ENCODE measurements at regions not wholly inside any gene's neighbourhood (a gene's known extent, or its start where the extent isn't known, plus 50 kb on each side); places are given as distances from the start of the nearest gene placed in this dataset.

- TF ChIP-seq CTCF (IDR thresholded peaks at IDR 0.05 in 2 of 3, conservative IDR thresholded peaks at IDR 0.05 in 1 of 3; ENCODE audit: borderline replicate concordance in 1 of 3, insufficient read depth in 1 of 3, low read depth in 2 of 3, low read length in 2 of 3), result no peak
- no peak for TF ChIP-seq EZH2phosphoT487 (IDR thresholded peaks at IDR 0.05; ENCODE audit: borderline replicate concordance)
- TF ChIP-seq RAD21 (IDR thresholded peaks at IDR 0.05; ENCODE audit: low read depth), result no peak
- no peak for TF ChIP-seq ZFX (IDR thresholded peaks at IDR 0.05)
- TF ChIP-seq POLR2AphosphoS5 (IDR thresholded peaks at IDR 0.05; ENCODE audit: low read depth, low read length), result no peak
- no peak for TF ChIP-seq FOSL1 (IDR thresholded peaks at IDR 0.05; ENCODE audit: low read depth)
- no peak for TF ChIP-seq REST (IDR thresholded peaks at IDR 0.05; ENCODE audit: low read depth)
Observed at GRCh38 chr6:97864366-97864765, 581.4 kb upstream of the MMS22L start (continued).

GRCh38 chr6:97864826-97865225 lies 581.8 kb upstream of the MMS22L start:
- Histone ChIP-seq H3K4me2 (ENCODE audit: low read length) (no peak overlapping the region), H2AFZ (ENCODE audit: low read depth, low read length, poor library complexity, severe bottlenecking) (no peak overlapping the region), H3K4me3 (replicated peaks in 1 of 2; ENCODE audit: low read depth in 1 of 2, low read length in 2 of 2) (no peak overlapping the region), H3K27ac (ENCODE audit: low read depth, low read length) (no peak overlapping the region), H3K9ac (ENCODE audit: low read length) (no peak overlapping the region), H3K36me3 (ENCODE audit: control insufficient read depth in 1 of 2, insufficient read depth in 2 of 2, low read length in 2 of 2) (no peaks in the 10 kb centered on the region), H3K9me3 (ENCODE audit: control insufficient read depth in 1 of 2, insufficient read depth in 1 of 2, low read depth in 1 of 2, low read length in 2 of 2) (no peaks in the 10 kb centered on the region), H3K27me3 (ENCODE audit: insufficient read depth, low read length) (0 out of 2 replicates have a peak, but pooled peaks cover 3% of the 10 kb centered on the region), H3K79me2 (ENCODE audit: insufficient read depth, low read length) (no peaks in the 10 kb centered on the region), H3K4me1 (ENCODE audit: control insufficient read depth in 1 of 2, insufficient read depth in 2 of 2, low read length in 2 of 2) (no peaks in the 10 kb centered on the region), H3K9me2 (ENCODE audit: insufficient read depth) (no peaks in the 10 kb centered on the region), H4K20me1 (ENCODE audit: insufficient read depth) (no peaks in the 10 kb centered on the region)
- ATAC-seq (no peak), DNase-seq (ENCODE audit: low read depth, low spot score) (no peak)
- ChIA-PET POLR2A (no interaction called here), CTCF (no interaction called here), RAD21 (ENCODE audit: low non-redundant PET in 1 of 2, low total read pairs in 2 of 2, uncharacterized antibody in 2 of 2, unreplicated experiment in 2 of 2) (no interaction called here)
- intact Hi-C loops (cut with micrococcal nuclease), result no loop called here
- BruUV-seq (replicated peaks), result no TSS peak
- TF ChIP-seq SP1 (IDR thresholded peaks at IDR 0.05; ENCODE audit: low read depth) (no peak), TCF7L2 (IDR thresholded peaks at IDR 0.05; ENCODE audit: borderline replicate concordance, extremely low read depth, insufficient read depth, insufficient read length) (no peak), RAD21 (IDR thresholded peaks at IDR 0.05; ENCODE audit: low read depth) (no peak), EZH2phosphoT487 (IDR thresholded peaks at IDR 0.05; ENCODE audit: borderline replicate concordance) (no peak), REST (IDR thresholded peaks at IDR 0.05; ENCODE audit: low read depth) (no peak), SIN3A (IDR thresholded peaks at IDR 0.05; ENCODE audit: low read depth) (no peak), SRF (IDR thresholded peaks at IDR 0.05; ENCODE audit: low read depth) (no peak), ELF1 (IDR thresholded peaks at IDR 0.05; ENCODE audit: borderline replicate concordance, low read depth) (no peak), ZNF274 (IDR thresholded peaks at IDR 0.05; ENCODE audit: low read depth, low read length) (no peak), POLR2A (IDR thresholded peaks at IDR 0.05; ENCODE audit: borderline replicate concordance, extremely low read depth, insufficient read depth, insufficient read length) (no peak)

Measured in HCT116 (cell line).